Kidney (tissue), 13 donors: ENCODE measurements at regions not wholly inside any gene's neighbourhood (a gene's known extent, or its start where the extent isn't known, plus 50 kb on each side); places are given as distances from the start of the nearest gene placed in this dataset.

Experiments
- DNase-seq, 5 donors: peaks; one replicate each; pipeline ENCODE4 v3.0.0-alpha.2; 2013 to 2020
- FAIRE-seq: peaks from 2 replicates; lab custom pipeline; 2012; peaks lifted over from hg19 to GRCh38; lab: Jason Lieb, UNC
- H3K27ac ChIP-seq, 2 donors: one replicate each; pipeline ENCODE4 v1.7.0; 2013; ENCODE audit warnings: low read depth in 2 of 2, low read length in 2 of 2, inconsistent platforms in 1 of 2
- H3K27me3 ChIP-seq: one replicate; pipeline ENCODE4 v1.7.1; 2013; ENCODE audit warnings: low read length, inconsistent platforms; ENCODE audit not compliant: control insufficient read depth, insufficient read depth
- H3K36me3 ChIP-seq, 3 donors: one replicate each; pipeline versions ENCODE4 v1.7.0 to v1.7.1; 2013; ENCODE audit warnings: low read length in 3 of 3, control low read depth in 1 of 3, inconsistent platforms in 1 of 3; ENCODE audit not compliant: insufficient read depth in 3 of 3, control insufficient read depth in 2 of 3
- H3K4me1 ChIP-seq, 3 donors: one replicate each; pipeline versions ENCODE4 v1.7.0 to v1.7.1; 2013; ENCODE audit warnings: low read length in 3 of 3, inconsistent platforms in 1 of 3, low read depth in 1 of 3; ENCODE audit not compliant: control insufficient read depth in 2 of 3, insufficient read depth in 2 of 3
- H3K4me3 ChIP-seq, 3 donors: one replicate each; pipeline versions ENCODE4 v1.7.0 to v1.8.1; 2013; ENCODE audit warnings: low read length in 3 of 3, control low read depth in 1 of 3, inconsistent platforms in 1 of 3
- H3K9ac ChIP-seq, 3 donors: one replicate each; pipeline versions ENCODE4 v1.7.0 to v1.7.1; 2013; ENCODE audit warnings: low read length in 3 of 3, control low read depth in 1 of 3, inconsistent platforms in 1 of 3
- H3K9me3 ChIP-seq, 3 donors: one replicate each; pipeline versions ENCODE4 v1.7.0 to v1.7.1; 2013; ENCODE audit warnings: low read length in 3 of 3, control low read depth in 1 of 3, inconsistent platforms in 1 of 3; ENCODE audit not compliant: control insufficient read depth in 2 of 3, insufficient read depth in 1 of 3
- CTCF ChIP-seq: IDR thresholded peaks from 3 replicates; pipeline ENCODE4 v1.5.1; 2012; ENCODE audit warnings: mild to moderate bottlenecking, moderate library complexity, borderline replicate concordance; ENCODE audit not compliant: insufficient read depth; ENCODE audit errors: extremely low read depth
- intact Hi-C: fragments of 100-400 bp; cut with DNase I; formaldehyde crosslinking; loops from one replicate; pipeline ENCODE4 v1.11.1; 2022
- donor health status: control.
- donor health status: control.
- donor health status: control.
- donor health status: control.
- donor health status: control.
- donor health status: DM: yes; HTN: yes; CAD: no.
- donor health status: Normal renal cell carcinoma (clear cell type).

GRCh38 chr21:19048098-19048672 lies 644.6 kb upstream of the TMPRSS15 start:
- no peak overlapping the region for H3K4me3 ChIP-seq
- intact Hi-C loops: no loop called here
- no peak for DNase-seq
- no peaks in the 10 kb centered on the region for H3K9me3 ChIP-seq
- no peak for FAIRE-seq
- no peak overlapping the region for H3K9ac ChIP-seq
- no peaks in the 10 kb centered on the region for H3K4me1 ChIP-seq
- no peaks in the 10 kb centered on the region for H3K36me3 ChIP-seq
- H3K27ac ChIP-seq: no peak overlapping the region
- no peak for TF ChIP-seq CTCF
- H3K27me3 ChIP-seq: no peaks in the 10 kb centered on the region

- Histone ChIP-seq H3K9ac (no peak overlapping the region), H3K4me3 (no peak overlapping the region), H3K36me3 (no peaks in the 10 kb centered on the region), H3K9me3 (no peaks in the 10 kb centered on the region), H3K27me3 (no peaks in the 10 kb centered on the region), H3K4me1 (no peaks in the 10 kb centered on the region), H3K27ac (no peak overlapping the region)
- DNase-seq (no peak), FAIRE-seq (no peak)
- intact Hi-C loops: no loop called here
- TF ChIP-seq CTCF: no peak
These were observed 646.0 kb upstream of the TMPRSS15 start for GRCh38 chr21:19049567-19049966.

- no peaks in the 10 kb centered on the region for H3K27me3 ChIP-seq
- no peak for TF ChIP-seq CTCF
- FAIRE-seq (no peak), DNase-seq (peak in 1 of 5 donors; percentile 62)
- no peaks in the 10 kb centered on the region for H3K9me3 ChIP-seq
- H3K36me3 ChIP-seq: no peaks in the 10 kb centered on the region
- no peak overlapping the region for H3K27ac ChIP-seq
- intact Hi-C loops: no loop called here
- H3K4me3 ChIP-seq: no peak overlapping the region
- H3K9ac ChIP-seq: no peak overlapping the region
- no peaks in the 10 kb centered on the region for H3K4me1 ChIP-seq
These were observed 661.6 kb upstream of the TMPRSS15 start for GRCh38 chr21:19065164-19065563.

- TF ChIP-seq CTCF: no peak
- FAIRE-seq: no peak
- Histone ChIP-seq H3K36me3 (no peaks in the 10 kb centered on the region), H3K9me3 (peaks cover 0 to 8% (median 0%) of the 10 kb centered on the region in 3 donors), H3K9ac (no peak overlapping the region), H3K27ac (no peak overlapping the region), H3K4me3 (no peak overlapping the region), H3K27me3 (no peaks in the 10 kb centered on the region), H3K4me1 (no peaks in the 10 kb centered on the region)
- DNase-seq: no peak
- intact Hi-C loops: no loop called here
These were observed 672.4 kb upstream of the TMPRSS15 start for GRCh38 chr21:19076031-19076430.
